ENCODE measurements at regions not wholly inside any gene's neighbourhood (a gene's known extent, or its start where the extent isn't known, plus 50 kb on each side); places are given as distances from the start of the nearest gene placed in this dataset.

DNA sequence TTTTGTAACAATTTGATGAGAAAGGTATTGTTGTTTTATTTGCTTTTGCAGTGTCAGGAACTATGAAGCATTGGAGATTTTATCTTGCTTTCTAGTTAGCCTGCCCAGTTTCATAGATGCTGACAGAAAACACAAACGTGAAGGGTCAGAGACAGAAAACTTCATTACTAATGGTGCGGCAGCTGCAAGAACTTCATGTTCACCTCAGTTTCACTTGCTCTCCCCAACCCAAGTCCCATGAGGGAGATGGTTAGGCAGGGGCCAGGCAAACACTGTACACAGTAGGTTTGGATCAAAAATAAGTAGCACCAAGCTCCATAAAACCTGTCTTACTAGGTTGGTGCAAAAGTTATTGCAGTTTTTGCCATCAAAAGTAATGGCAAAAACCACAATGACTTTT is 550.2 kb upstream of the MIR17HG start:
- TF ChIP-seq GATA2 (IDR thresholded peaks at IDR 0.05; ENCODE audit: low read depth, low read length) (peak; percentile 43), GATA3 (IDR thresholded peaks at IDR 0.05; ENCODE audit: low read depth, low read length) (no peak)

Data from SH-SY5Y (cell line).